HG03432 (cell line): ENCODE measurements at regions not wholly inside any gene's neighbourhood (a gene's known extent, or its start where the extent isn't known, plus 50 kb on each side); places are given as distances from the start of the nearest gene placed in this dataset.

Experiments used
- ATAC-seq: cut with Tn5 transposase; IDR thresholded peaks from one replicate; pipeline ENCODE4 v1.9.1; 2021; ENCODE audit warnings: mild to moderate bottlenecking, moderate library complexity; ENCODE audit not compliant: unreplicated experiment

DNA sequence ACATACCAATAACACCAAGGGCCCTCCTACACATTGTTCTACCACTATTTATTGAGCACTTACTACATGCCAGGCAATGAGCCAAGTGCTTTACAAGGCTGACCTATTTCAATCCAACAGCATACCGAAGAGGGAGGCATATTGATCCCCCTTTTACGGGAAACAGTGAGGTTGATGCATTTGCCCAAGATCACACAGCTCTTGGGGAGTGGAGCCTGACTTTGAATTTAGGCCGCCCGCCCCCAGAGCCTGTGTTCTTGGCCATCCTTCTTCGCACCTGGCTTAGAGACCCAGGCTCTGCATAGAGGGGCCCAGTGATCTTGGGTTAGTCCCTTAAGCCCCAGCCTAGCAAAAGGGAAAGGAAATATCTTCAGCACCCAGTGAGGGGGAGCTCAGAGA lies 158.1 kb upstream of the IER5L start:
- no peak for ATAC-seq

DNA sequence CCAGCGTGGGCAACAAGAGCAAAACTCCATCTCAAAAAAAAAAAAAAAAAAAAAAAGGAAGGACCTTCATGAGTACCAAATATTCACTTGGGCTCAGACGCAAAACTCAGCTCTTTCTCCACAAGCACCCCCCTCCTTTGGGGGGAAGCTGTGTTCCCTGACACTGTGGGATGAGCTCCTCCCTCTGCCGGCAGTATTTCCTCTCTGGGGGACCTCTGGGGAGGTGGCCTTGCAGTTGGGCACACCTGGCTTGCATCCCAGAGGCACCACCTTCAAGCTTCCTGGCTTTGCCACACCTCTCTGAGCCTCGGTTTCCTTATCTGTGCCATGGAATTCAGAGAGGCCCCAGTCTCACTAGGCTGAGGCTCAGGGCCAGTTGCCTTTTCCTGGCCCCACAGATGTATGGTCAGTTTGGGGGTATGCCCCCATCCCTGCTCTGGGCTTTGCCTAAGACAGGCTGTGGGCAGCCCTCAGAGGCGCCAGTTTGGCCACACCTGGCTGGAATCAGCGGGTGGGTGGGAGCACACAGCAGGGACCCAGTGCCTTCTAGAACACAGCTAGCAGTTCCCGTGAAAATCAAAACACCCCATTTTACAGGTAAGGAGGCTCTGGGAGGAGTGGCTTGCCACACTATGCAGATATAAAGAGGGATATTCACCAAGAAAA lies 157.5 kb upstream of the IER5L start:
- no peak for ATAC-seq

DNA sequence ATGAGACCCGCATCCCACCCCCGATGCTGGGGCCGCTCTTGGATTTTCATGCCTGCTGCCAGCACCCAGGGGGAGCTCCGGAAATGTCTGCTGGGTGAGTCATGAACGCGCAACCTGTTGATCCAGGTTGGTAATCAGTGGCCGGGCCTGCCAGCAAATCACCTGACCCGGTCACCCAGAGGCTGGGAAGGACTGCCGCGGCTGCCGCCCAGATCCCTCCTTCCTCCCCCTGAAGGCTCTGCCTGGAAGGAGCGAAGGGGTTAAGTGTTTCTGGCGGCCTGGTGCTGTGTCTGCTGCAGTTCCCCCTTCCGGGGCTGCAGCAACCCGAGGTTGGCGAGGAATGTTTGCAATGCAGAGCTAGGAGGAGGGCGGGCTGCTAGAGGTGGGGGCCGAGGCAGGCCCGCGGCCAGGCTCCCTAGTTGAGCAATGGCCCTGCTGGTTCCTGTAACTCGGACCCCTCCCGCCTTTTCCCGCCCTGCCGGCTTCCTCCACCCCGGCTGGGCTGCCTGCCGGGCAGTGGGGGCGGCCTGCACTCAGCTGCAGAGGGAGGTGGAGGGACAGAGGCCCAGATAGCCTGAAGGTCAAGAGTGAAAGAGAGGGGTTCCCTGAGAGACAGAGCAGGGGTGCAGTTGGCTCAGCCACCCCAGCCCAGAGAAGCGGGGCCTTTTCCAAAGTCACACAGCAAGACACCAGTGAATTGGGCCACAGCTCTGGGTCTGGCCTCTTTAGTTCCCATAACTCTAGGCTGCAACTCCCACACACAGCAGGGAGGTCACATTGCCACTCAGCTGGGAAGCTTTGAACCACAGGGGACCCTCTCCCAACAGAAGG lies 156.3 kb upstream of the IER5L start:
- ATAC-seq = no peak

DNA sequence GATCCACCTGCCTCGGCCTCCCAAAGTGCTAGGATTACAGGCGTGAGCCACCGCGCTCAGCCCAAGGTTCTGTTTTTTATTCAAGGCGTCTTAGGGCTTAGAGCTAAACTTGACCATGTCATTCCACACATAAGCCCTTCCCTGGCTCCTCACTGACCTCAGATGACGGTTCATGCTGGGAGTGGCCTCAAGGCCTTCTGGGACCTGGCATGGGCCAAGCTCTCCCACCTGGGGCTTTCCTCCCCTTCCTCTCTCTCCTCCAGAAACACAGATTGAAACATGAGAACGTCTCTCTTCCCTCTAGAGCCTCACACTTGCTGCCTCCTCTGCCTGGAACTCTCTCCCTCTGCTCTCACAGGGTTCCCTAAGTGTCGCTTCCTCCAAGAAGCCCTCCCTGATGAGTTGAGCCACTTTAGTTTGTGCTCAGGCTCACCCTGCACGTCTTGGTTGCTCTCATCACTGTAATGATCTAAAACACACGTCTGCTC lies 155.6 kb upstream of the IER5L start:
- ATAC-seq = no peak

DNA sequence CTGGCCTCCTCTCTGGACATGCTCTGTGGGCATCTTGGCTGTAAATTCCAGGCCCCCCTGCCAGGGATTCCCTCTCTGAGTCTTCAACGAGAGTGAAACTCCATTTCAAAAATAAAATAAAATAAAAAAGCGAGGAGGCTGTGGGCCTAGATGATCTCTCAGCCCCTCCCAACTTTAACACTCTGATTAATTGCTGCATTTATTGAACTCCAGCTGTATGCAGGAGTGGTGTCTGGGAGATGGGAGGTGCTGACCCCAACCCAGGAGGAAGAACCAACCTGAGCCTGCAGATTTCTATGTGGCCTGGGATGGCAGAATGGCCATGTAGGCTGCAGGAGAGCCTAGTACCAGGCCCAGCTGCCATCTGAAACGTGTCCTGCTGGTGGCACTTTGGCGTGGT lies 154.5 kb upstream of the IER5L start:
- ATAC-seq = no peak

DNA sequence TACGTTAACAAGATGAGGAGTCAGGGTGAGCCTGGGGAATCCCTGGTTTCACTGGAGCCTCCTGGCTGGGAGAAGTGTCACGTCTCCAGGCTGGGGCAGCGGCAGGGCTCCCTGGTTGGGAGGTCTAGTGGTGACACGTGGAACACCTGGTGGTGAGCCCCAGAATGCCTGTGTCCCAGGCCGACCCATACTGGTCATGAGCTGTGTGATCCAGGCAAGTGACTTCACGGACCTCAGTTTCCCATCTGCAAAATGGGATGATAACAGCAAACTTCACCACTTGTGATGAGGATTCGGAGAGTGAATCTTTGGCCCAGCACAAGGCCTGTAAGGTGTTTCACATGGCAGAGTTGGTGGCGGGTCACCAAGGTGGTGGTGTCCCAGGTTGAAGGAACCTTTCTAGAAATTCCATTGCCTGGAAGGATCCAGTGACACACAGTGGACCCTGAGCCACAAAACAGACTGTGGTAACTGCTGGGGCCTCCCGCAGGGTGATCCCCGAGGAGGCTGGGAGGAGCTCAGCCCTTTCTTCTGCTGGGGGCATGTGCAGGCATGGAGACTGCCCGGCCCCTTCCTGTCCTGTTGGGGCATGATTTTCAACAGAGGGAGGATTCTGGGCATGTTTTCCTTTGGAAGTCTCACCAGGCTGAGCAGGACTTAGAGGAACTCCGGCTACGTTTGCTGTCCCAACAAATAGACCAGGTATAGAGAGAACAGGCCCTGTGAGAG lies 153.9 kb upstream of the IER5L start:
- no peak for ATAC-seq

DNA sequence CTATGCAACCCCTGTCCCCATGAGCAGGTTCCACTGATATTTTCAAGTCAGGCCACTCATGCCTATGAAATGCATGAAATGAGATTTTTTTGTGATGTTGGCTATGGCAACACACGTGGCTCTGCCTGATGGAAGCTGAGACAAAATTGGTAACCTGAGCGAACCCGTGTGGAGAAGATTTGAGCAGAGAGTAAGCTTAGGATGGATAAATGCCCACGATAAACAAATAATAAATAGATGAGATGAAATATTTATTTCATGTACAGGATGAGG lies 153.4 kb upstream of the IER5L start:
- ATAC-seq = no peak

DNA sequence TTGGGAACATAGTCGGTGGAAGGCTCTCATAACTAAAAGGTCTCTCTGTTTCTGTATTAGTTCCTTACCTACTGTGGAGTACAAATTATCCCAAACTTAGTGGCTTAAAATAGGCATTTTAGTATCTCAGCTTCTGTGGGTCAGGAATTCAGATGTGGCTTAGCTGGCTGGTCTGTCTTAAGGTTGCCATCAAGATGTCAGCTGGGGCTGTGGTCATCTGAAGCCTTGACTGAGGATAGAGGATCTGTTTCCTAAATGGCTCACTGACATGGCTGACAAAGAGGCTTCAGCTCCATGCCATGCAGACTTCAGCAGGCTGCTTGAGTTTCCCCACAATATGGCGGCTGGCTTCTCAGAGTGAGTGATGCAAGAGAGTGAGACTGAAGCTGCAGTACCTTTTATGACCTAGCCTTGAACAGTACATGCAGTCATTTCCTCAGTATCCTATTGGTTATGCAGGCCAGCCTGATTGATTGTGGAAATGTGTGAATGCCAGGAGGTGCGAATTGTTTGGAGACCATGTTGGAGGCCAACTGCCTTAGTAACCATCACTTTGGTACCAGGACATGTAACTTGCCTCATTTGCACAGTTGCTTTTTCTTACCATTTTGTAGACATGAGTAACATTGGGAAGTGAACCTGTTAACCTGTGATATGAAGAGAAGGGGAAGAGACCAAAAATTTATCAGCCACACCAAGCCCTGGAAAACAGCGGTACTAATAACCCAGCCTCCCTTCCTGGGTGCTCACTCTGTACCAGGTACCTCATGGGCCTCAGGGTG lies 152.8 kb upstream of the IER5L start:
- ATAC-seq = no peak

DNA sequence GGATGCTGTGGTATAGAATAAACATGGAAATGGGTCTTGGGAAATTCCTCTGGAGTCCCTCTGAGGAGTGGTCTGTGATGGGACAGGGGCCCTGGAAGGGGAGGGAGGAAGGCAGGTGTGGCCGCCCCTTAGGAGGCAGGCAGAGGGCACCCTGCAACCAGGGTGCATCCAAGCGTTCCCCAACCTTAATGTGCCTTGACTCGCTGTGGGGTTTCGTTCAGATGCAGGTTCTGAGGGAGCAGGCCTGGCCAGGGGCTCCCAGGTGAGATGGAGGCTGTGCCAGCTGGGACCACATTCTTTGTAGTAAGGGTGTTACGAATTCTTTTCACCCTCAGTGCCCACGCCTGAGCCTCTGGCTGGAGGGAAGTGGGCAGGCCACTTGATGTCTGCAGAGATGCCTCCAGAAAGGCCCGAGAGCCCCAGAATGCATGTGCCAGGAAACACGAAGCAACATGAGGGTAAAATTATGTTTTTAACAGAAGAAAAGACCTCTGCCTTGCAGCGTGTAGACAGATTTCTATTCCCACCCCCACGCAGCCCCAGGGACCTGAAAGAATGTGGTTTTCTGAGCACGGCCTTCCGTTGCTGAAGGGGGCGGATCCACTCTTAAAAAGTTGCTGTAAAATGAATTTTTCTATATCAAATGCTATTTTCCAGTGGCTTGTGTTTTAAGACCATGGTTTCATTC lies 150.4 kb upstream of the IER5L start:
- no peak for ATAC-seq

DNA sequence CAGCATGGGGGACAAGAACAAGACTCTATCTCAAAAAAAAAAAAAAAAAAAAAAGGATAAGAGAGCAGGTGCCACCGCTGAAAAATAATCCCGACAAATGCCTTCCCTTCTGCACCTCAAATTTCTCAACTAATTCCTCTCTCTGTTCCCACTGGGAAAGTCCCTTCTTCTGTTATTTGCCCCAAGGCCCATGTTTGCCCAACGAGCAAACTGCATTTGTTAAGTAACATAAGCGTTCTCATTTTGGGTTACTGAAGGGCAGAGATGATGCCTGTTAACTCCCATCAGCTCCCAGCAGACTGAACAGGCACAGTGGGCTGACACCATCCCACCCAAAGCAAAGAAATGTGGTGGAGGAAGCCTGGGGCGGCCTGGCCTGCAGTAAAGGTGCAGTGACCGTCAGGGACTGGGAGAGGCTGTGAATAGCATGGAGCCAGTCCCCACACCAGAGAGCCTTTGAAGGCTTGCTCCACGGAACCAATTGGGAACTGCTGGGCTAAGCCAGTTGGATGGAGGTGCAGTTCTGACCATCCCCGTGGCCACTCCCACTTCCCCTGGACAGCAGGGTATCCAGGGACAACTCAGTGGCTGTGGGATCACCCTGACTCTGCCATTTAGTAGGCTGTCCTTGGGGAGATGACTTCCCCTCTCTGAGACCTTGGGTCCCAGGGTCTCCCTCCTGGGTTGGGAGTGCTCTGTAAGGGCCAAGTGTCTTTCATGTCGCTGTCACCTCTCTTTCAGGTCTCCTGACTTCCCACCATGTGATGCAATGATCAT lies 149.7 kb upstream of the IER5L start:
- ATAC-seq = no peak

DNA sequence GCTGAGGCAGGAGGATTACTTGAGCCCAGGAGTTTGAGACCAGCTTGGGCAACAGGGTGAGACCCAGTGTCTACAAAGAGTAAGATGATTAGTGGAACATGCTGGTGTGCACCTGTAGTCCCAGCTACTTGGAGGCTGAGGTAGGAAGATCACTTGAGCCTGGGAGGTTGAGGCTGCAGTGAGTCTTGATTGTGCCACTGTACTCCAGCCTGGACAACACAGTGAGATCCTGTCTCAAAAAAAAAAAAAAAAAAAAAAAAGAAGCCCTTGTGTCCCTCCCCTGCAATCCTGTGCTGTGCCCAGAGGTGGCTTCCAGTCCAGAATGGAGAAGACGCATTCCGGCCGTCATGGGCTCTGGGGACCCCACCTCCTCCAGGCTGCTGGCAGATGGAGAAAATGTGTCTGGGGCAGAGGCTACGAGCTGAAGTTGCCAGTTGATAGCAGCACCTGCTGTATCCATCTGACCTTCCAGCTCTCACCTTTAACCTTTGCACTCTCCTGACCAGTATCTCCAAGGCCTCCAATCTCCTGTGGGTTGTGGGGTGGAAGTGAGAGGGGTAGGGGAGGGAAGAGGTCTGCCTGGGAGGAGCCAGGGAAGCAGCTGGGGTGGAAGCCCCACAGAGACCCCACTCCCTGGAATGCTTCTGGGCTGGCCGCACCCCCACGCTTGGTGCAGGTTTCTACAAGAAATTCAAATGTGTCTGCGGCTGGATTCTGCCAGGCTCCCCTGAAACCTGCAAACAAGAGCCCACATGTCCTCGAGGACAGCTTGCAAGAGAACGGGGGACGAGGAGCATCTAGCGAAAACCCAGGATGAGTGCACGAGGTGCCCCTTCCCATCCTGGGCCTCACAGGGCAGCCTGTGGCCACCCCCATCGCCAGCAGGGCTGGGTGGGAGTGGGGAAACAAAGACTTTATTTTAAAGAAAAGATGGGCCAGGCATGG lies 148.3 kb upstream of the IER5L start:
- no peak for ATAC-seq

DNA sequence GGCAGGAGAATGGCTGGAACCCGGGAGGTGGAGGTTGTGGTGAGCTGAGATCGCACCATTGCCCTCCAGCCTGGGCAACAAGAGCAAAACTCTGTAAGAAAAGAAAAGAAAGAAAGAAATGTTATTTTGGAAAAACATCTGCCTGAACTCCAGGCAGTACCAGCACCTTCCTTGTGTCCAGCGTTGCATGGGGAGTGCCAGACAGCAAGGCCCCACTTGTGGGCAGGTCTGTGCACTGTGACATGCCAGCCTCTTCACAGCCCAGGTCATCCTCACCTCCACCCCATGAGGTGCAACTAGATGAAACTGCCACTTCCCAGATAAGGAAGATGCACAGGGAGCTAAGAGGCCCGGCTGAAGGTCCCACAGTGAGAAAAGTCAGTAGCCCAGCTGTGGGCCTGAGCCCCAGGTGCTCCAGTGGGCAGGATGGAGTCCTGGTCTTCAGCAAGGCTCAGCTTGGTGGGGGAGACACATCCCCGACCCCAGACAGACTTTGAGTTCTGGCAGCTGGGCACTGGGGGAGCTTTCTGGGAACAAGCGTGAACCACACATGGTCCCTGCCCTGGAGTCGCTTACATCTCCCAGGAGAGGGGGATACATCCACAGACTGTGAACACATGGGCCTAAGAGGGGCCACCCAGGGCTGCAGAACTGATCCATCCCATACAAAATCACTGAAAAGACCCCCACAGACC lies 146.9 kb upstream of the IER5L start:
- ATAC-seq = no peak

DNA sequence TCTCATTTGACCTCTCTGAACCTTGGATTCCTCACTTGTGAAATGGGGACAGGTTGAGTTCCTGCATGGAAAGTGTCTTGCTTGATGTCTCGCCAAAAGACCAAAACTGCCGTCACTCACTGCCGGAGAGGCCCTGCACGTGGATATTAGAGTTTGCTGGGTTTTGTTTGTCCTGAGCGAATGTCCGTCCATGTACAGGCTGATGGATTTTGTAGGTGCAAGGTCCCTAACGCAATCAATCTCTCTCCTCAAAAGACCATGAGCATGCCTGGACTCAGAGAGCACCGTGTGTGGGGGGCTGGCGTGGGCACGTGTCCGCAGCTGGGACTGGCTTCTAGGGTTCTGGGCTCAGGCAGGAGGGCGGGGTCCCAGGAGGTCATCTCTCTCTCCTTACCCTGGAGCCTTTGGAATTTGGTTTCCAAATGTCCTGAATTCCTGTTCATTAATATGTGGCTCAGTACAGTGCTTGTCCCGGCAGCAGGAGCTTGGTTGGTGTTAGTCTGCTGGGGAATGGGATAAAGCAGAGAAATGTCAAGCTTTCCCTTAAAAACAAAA lies 146.0 kb upstream of the IER5L start:
- no peak for ATAC-seq

DNA sequence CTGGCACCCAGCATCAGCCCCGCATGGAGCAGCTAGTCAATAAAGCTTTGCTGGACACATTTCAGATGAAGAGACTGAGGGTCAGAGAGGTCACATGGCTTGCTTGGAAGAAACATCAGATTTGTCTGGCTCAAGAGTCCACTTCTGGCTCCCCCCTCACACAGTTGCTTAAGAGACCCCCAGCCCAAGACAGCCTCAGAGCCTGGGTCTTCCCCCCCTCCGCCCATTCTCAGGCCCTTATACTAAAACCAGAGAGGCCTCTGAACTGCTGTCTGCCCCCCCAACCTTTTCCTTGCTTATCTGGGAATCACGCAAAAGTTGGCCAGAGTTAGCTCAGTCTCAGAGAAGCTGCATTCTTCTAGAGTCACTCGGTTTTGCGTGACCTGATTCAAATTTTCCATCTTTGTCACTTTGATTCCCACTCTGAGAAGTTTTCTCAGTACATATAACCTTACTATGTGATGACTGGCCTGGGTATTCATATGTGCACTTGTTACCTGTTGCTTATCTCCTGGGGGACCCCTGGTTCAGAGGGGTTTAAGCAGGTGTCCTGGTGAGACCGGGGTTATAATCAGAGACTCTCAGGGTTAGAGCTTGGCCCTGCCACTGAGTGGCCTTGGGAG lies 145.4 kb upstream of the IER5L start:
- no peak for ATAC-seq

DNA sequence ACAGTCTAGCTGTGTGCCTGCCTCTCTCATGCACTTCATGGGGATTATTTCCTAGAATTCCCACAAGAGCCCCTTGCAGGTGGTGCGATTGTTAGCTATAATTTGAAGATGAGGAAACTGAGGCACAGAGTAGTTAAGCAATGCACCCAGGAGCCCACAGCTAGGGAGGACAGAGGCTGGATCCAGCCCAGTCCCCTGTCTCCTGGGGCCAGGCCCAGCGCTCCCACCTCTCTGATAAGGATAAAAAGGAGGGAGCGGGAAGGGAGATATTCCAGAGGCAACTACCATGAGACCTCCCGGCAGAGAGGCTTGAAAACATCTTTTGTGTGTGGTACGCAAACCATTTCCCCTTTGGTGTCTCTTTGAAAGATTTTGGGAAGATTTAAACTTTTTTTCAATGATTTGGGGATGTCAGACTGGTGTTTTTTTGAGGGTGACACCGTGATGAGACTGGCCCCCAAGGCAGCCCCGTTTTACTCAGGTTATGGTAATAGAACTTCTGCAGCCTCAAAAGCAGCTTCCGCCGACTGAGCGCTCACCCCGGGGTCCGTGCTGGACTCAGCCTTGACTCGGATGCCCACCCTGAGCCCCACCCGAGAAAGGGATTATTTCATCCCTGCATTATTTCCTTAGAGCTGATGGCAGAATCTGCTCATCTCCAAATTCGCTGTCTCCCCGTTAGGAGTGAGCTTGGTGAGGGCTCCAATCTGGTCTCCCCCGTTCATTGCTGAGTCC lies 144.7 kb upstream of the IER5L start:
- no peak for ATAC-seq

DNA sequence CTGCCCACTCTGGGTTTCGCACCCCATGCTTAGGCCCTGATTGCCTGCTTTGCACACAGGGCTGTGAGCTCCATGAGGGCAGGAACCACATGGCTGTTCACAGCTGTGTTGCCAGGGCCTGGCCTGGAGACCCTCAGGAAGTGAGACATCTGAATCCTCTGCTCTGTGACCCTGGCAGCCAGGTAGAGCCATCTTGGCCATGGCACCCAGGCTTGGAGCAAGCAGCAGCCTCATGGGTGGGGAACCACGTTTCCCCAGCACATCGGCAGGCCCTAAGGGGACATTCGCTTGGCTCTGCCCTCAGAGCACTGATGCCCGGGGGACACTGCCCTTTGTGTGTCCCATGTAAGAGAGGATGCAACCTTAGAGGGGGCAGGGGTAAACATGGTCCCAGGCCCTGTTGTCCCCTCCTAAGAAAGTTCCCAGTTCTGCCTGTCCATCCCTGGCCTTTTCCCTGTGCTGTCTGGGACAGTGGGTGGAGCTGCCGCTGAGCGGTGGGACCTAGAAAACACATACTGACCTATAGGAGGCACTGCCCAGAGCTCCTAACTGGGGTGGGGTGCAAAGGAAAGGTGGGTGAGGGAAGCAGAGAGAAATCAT lies 144.1 kb upstream of the IER5L start:
- no peak for ATAC-seq
